Lower lobe of right lung (tissue), 2 donors: ENCODE measurements at regions not wholly inside any gene's neighbourhood (a gene's known extent, or its start where the extent isn't known, plus 50 kb on each side); places are given as distances from the start of the nearest gene placed in this dataset.

ENCODE experiments used
- ATAC-seq, 2 donors: fragments of 200-7000 bp; cut with Tn5 transposase; one replicate each; pipeline ENCODE4 v1.9.1; 2020 to 2022; ENCODE audit warnings: mild to moderate bottlenecking in 2 of 2, moderate library complexity in 2 of 2
- DNase-seq: peaks from one replicate; pipeline ENCODE4 v3.0.0-alpha.2; 2020
- H3K27ac ChIP-seq: fragments of 200-600 bp; one replicate; pipeline ENCODE4 v1.8.0; 2022
- H3K27me3 ChIP-seq: fragments of 200-600 bp; one replicate; pipeline ENCODE4 v1.8.0; 2022; ENCODE audit warnings: low read depth
- H3K36me3 ChIP-seq: fragments of 200-600 bp; one replicate; pipeline ENCODE4 v1.8.0; 2022; ENCODE audit warnings: mild to moderate bottlenecking
- H3K4me1 ChIP-seq: fragments of 200-600 bp; one replicate; pipeline ENCODE4 v1.8.0; 2022
- H3K4me3 ChIP-seq: fragments of 200-600 bp; one replicate; pipeline ENCODE4 v1.8.0; 2022; ENCODE audit warnings: mild to moderate bottlenecking
- H3K9me3 ChIP-seq: fragments of 200-600 bp; one replicate; pipeline ENCODE4 v1.8.0; 2022
- CTCF ChIP-seq: fragments of 200-600 bp; IDR thresholded peaks from one replicate; pipeline ENCODE4 v1.8.0; 2022; ENCODE audit warnings: antibody characterized with exemption, mild to moderate bottlenecking
- intact Hi-C: fragments of 100-400 bp; cut with DNase I; formaldehyde crosslinking; loops from one replicate; pipeline ENCODE4 v1.11.0; 2022
- donor health status: DM: no; HTN: yes; CAD: no; lungs with severe emphysema.

DNA sequence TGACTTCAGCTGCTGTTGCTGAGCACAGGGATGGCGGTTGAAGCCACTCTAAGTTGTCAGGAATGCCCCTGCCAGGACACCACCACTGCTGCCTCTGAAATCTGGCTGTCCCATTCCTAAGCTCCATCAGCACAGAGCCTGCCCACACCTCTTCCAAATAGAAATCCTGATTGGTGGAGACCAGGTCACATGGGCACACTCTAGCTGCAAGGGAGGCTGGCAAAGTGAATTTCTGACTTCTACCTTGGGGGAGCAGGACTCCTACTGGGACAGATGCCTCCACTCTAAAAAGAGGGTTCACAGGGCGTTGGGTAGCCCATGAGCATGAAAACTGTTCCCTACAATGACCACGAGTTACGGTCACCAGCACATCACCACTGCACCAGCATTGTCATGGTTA is 83.8 kb upstream of the TARDBP start:
- no peak for ATAC-seq
- H3K36me3 ChIP-seq = no peaks in the 10 kb centered on the region

DNA sequence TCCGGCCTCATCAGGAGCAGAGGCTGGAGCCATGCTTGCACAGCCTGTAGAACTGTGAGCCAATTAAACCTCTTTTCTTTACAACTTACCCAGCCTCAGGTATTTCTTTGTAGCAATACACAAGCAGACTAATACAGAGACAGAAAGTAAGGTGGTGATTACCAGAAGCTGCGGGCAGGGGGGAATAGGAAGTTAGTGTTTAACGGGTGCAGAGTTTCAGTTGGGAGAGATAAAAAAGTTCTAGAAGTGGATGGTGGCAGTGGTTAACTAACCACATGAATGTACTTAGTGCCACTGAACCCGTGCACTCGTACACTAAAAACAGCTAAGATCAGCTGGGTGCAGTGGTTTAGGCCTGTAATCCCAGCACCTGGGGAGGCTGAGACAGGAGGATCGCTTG is 80.4 kb upstream of the TARDBP start:
- H3K9me3 ChIP-seq = no peaks in the 10 kb centered on the region
- no peaks in the 10 kb centered on the region for H3K27me3 ChIP-seq
- intact Hi-C loops = no loop called here
- no peak overlapping the region for H3K27ac ChIP-seq
- no peak overlapping the region for H3K4me3 ChIP-seq
- H3K36me3 ChIP-seq = no peaks in the 10 kb centered on the region
- ATAC-seq (no peak), DNase-seq (no peak)
- no peaks in the 10 kb centered on the region for H3K4me1 ChIP-seq
- TF ChIP-seq CTCF = no peak

More for the DNA sequence above, 83.8 kb upstream of the TARDBP start:
- H3K4me3 ChIP-seq = no peak overlapping the region
- no peak overlapping the region for H3K27ac ChIP-seq
- no peaks in the 10 kb centered on the region for H3K4me1 ChIP-seq
- peaks cover 5% of the 10 kb centered on the region for H3K27me3 ChIP-seq
- H3K9me3 ChIP-seq = no peaks in the 10 kb centered on the region
- intact Hi-C loops = no loop called here
- TF ChIP-seq CTCF = no peak
- DNase-seq = no peak

DNA sequence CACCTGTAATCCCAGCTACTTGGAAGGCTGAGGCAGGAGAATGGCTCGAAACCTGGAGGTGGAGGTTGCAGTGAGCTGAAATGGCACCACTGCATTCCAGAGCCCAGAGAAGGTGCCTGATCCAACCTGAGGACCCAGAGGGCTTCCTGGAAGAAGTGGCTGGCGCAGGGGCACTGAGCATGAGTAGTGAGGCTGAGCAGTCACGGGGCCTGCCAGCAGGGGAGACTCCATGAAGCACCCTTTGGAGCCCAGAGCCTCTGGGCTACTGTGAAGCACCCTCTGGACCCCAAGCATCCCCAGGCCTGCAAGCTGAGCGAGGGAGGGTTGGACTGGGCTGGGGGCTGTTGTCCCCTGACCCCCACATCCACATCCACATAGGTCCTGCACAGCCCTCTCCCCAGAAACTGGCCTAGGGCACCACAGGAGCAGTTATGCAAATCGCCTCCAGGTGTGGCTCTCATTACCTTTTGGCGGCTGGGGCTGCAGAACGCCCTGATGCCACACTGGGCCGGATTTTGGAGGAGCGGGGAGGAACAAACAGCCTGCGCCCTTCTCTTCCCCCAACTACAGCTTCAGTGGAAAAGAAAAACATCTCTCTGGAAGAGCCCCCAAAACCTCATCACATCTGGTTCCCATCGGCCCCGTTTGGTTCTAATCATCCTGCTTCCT is 78.2 kb upstream of the TARDBP start:
- no peak for ATAC-seq
- no peak overlapping the region for H3K27ac ChIP-seq
- TF ChIP-seq CTCF = no peak
- H3K9me3 ChIP-seq = no peaks in the 10 kb centered on the region
- H3K4me1 ChIP-seq = no peaks in the 10 kb centered on the region
- no peak for DNase-seq
- H3K4me3 ChIP-seq = no peak overlapping the region
- H3K36me3 ChIP-seq = no peaks in the 10 kb centered on the region
- intact Hi-C loops = no loop called here
- no peaks in the 10 kb centered on the region for H3K27me3 ChIP-seq

DNA sequence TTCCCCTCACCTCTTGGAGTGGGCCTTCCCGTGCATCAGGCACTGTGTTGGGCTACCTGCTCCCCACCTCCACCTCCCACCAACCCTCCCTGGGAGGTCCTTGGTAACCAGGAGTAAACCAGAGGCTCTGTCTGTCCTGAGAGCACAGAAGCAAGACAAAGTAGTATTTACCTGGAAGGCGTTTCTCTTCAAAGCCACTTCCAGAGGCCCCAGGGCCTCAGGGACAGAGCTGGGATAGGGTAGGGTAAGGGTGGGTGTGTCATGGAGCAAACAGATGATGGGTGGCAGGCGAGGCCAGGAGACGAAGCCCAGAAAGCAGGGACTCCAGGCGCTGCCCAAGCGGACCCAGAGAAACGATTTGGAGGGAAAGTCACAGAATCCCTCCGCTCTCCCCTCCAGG is 77.2 kb upstream of the TARDBP start:
- DNase-seq = no peak
- no peaks in the 10 kb centered on the region for H3K36me3 ChIP-seq
- intact Hi-C loops = no loop called here
- H3K4me3 ChIP-seq = no peak overlapping the region
- H3K9me3 ChIP-seq = no peaks in the 10 kb centered on the region
- H3K27me3 ChIP-seq = no peaks in the 10 kb centered on the region
- TF ChIP-seq CTCF = no peak
- no peak overlapping the region for H3K27ac ChIP-seq
- ATAC-seq = no peak
- no peaks in the 10 kb centered on the region for H3K4me1 ChIP-seq

GRCh38 chr1:10935724-10936123 is 76.7 kb upstream of the TARDBP start:
- no peak overlapping the region for H3K4me3 ChIP-seq
- H3K4me1 ChIP-seq = no peaks in the 10 kb centered on the region
- H3K9me3 ChIP-seq = no peaks in the 10 kb centered on the region
- no peaks in the 10 kb centered on the region for H3K27me3 ChIP-seq
- no peak for DNase-seq
- ATAC-seq = no peak
- H3K27ac ChIP-seq = no peak overlapping the region
- no peak for TF ChIP-seq CTCF
- intact Hi-C loops = no loop called here
- H3K36me3 ChIP-seq = no peaks in the 10 kb centered on the region
